H1 (cell line): ENCODE measurements at regions not wholly inside any gene's neighbourhood (a gene's known extent, or its start where the extent isn't known, plus 50 kb on each side); places are given as distances from the start of the nearest gene placed in this dataset.

Source experiments
- CTCF ChIA-PET: fragments of 300-600 bp; sonication (Branson Sonifier 250); formaldehyde crosslinking; loops from one replicate; lab custom pipeline; 2021; ENCODE audit not compliant: partially characterized antibody; lab: Charles Lee
- POLR2A ChIA-PET: fragments of 300-600 bp; sonication (Branson Sonifier 250); formaldehyde crosslinking; loops from one replicate; lab custom pipeline; 2021; ENCODE audit warnings: inconsistent platforms; ENCODE audit not compliant: partially characterized antibody; lab: Charles Lee
- DNase-seq, 2 experiments: peaks; one replicate each; pipeline versions ENCODE4 v3.0.0 to v3.0.0-alpha.2; 2010 to 2022; ENCODE audit warnings: low spot score in 2 of 2, low read depth in 1 of 2, mixed read lengths in 1 of 2
- FAIRE-seq: peaks from 2 replicates; lab custom pipeline; 2011; peaks lifted over from hg19 to GRCh38; lab: Jason Lieb, UNC
- H2AFZ ChIP-seq: 2 replicates; pipeline ENCODE4 v1.8.1; 2012; ENCODE audit warnings: low read length, inconsistent platforms
- H2AK5ac ChIP-seq: 2 replicates; pipeline ENCODE4 v1.6.1; 2013; ENCODE audit warnings: low read depth, low read length
- H2BK120ac ChIP-seq: replicated peaks from 2 replicates; pipeline ENCODE3; 2013; ENCODE audit warnings: low read depth, low read length, inconsistent platforms
- H2BK12ac ChIP-seq: 2 replicates; pipeline ENCODE4 v1.6.1; 2013; ENCODE audit warnings: low read depth, low read length
- H2BK15ac ChIP-seq: 2 replicates; pipeline ENCODE4 v1.6.1; 2013; ENCODE audit warnings: low read length
- H2BK20ac ChIP-seq: 2 replicates; pipeline ENCODE4 v1.6.1; 2013; ENCODE audit warnings: low read length
- H2BK5ac ChIP-seq: 2 replicates; pipeline ENCODE4 v1.6.1; 2013; ENCODE audit warnings: low read depth, low read length
- H3K14ac ChIP-seq: 2 replicates; pipeline ENCODE4 v1.6.1; 2013; ENCODE audit warnings: inconsistent platforms; ENCODE audit not compliant: insufficient read length
- H3K18ac ChIP-seq: 2 replicates; pipeline ENCODE4 v1.6.1; 2013; ENCODE audit warnings: low read length; ENCODE audit errors: extremely low read depth
- H3K23ac ChIP-seq: 2 replicates; pipeline ENCODE4 v1.6.1; 2013; ENCODE audit warnings: inconsistent platforms; ENCODE audit not compliant: insufficient read length
- H3K23me2 ChIP-seq: 2 replicates; pipeline ENCODE4 v1.6.1; 2013; ENCODE audit warnings: low read depth, low read length
- H3K27ac ChIP-seq: 2 replicates; pipeline ENCODE4 v1.6.1; 2011; ENCODE audit warnings: low read depth, low read length, inconsistent platforms
- H3K27me3 ChIP-seq, 4 experiments: replicated peaks in 1 of 4; 1 replicate in 1 of 4; 2 replicates in 3 of 4; pipeline versions ENCODE4 v1.6.1 to v1.8.1; 2011 to 2013; ENCODE audit warnings: low read length in 3 of 4, mild to moderate bottlenecking in 3 of 4, inconsistent platforms in 2 of 4, mixed read lengths in 2 of 4, moderate library complexity in 1 of 4; ENCODE audit not compliant: control insufficient read depth in 3 of 4, insufficient read depth in 3 of 4; ENCODE audit errors: extremely low read depth in 1 of 4
- H3K36me3 ChIP-seq, 4 experiments: 2 replicates each; pipeline versions ENCODE4 v1.6.1 to v1.8.1; 2011 to 2013; ENCODE audit warnings: mild to moderate bottlenecking in 4 of 4, low read length in 3 of 4, moderate library complexity in 2 of 4, control low read depth in 1 of 4, inconsistent platforms in 1 of 4; ENCODE audit not compliant: insufficient read depth in 4 of 4, control insufficient read depth in 2 of 4
- H3K4ac ChIP-seq: replicated peaks from 2 replicates; pipeline ENCODE3; 2013; ENCODE audit warnings: low read length, low read depth, mixed read lengths, inconsistent platforms; ENCODE audit not compliant: insufficient read length
- H3K4me1 ChIP-seq, 4 experiments: replicated peaks in 1 of 4; 1 replicate in 1 of 4; 2 replicates in 3 of 4; pipeline versions ENCODE4 v1.6.1 to v1.8.1; 2011 to 2013; ENCODE audit warnings: low read length in 3 of 4, inconsistent platforms in 2 of 4, mixed read lengths in 1 of 4; ENCODE audit not compliant: insufficient read depth in 4 of 4, control insufficient read depth in 3 of 4
- H3K4me2 ChIP-seq, 2 experiments: 2 replicates each; pipeline versions ENCODE4 v1.6.1 to v1.8.1; 2011 to 2013; ENCODE audit warnings: low read depth in 2 of 2, low read length in 2 of 2, control low read depth in 1 of 2, inconsistent platforms in 1 of 2, mild to moderate bottlenecking in 1 of 2; ENCODE audit not compliant: insufficient read depth in 1 of 2
- H3K4me3 ChIP-seq, 4 experiments: fragments of 200-600, 300-600 bp in 1 of 4; sonication (generic), shearing (Covaris generic), sonication (Bioruptor Twin) in 1 of 4; 2 replicates each; pipeline versions ENCODE4 v1.5.1 to v1.8.1; 2011 to 2016; ENCODE audit warnings: low read length in 4 of 4, low read depth in 3 of 4, control low read depth in 2 of 4, inconsistent platforms in 2 of 4, mild to moderate bottlenecking in 2 of 4, mixed read lengths in 1 of 4, moderate library complexity in 1 of 4; ENCODE audit not compliant: insufficient read depth in 2 of 4; ENCODE audit errors: extremely low read depth in 1 of 4
- H3K56ac ChIP-seq: replicated peaks from 2 replicates; pipeline ENCODE3; 2013; ENCODE audit warnings: low read depth, mild to moderate bottlenecking, mixed read lengths, low read length, inconsistent platforms; ENCODE audit not compliant: insufficient read length
- H3K79me1 ChIP-seq: 2 replicates; pipeline ENCODE4 v1.6.1; 2013; ENCODE audit warnings: low read depth, low read length, control low read depth
- H3K79me2 ChIP-seq, 2 experiments: 2 replicates each; pipeline versions ENCODE4 v1.6.1 to v1.8.1; 2012 to 2013; ENCODE audit warnings: low read length in 2 of 2, mild to moderate bottlenecking in 2 of 2, inconsistent platforms in 1 of 2; ENCODE audit not compliant: insufficient read depth in 2 of 2, control insufficient read depth in 1 of 2
- H3K9ac ChIP-seq, 4 experiments: replicated peaks in 1 of 4; 1 replicate in 1 of 4; 2 replicates in 3 of 4; pipeline versions ENCODE4 v1.6.1 to v1.8.1; 2011 to 2013; ENCODE audit warnings: low read depth in 3 of 4, low read length in 3 of 4, control low read depth in 2 of 4, mild to moderate bottlenecking in 2 of 4, moderate library complexity in 2 of 4, inconsistent platforms in 1 of 4; ENCODE audit errors: extremely low read depth in 1 of 4
- H3K9me3 ChIP-seq, 2 experiments: 2 replicates each; pipeline versions ENCODE4 v1.6.1 to v1.8.1; 2012 to 2013; ENCODE audit warnings: mild to moderate bottlenecking in 2 of 2, moderate library complexity in 2 of 2, control low read depth in 1 of 2, inconsistent platforms in 1 of 2, low read depth in 1 of 2, low read length in 1 of 2, mixed read lengths in 1 of 2; ENCODE audit not compliant: insufficient read depth in 2 of 2
- H4K20me1 ChIP-seq, 2 experiments: replicated peaks in 1 of 2; 2 replicates each; pipeline versions ENCODE3 to v1.8.1; 2011 to 2013; ENCODE audit warnings: inconsistent platforms in 2 of 2, low read length in 2 of 2, mild to moderate bottlenecking in 1 of 2; ENCODE audit not compliant: insufficient read depth in 2 of 2, control insufficient read depth in 1 of 2
- H4K5ac ChIP-seq: 2 replicates; pipeline ENCODE4 v1.6.1; 2013; ENCODE audit warnings: low read length, low read depth, mixed read lengths, inconsistent platforms; ENCODE audit not compliant: insufficient read length
- H4K8ac ChIP-seq: 2 replicates; pipeline ENCODE4 v1.8.0; 2013; ENCODE audit warnings: mild to moderate bottlenecking, moderate library complexity, low read length, inconsistent platforms; ENCODE audit not compliant: insufficient read depth; ENCODE audit errors: extremely low read depth
- H4K91ac ChIP-seq: replicated peaks from 2 replicates; pipeline ENCODE3; 2013; ENCODE audit warnings: low read length, mixed read lengths, inconsistent platforms; ENCODE audit not compliant: insufficient read length
- BACH1 ChIP-seq: IDR thresholded peaks from 2 replicates; pipeline ENCODE4 v1.6.1; 2012; ENCODE audit warnings: low read length, improper control_type of control experiment
- BCL11A ChIP-seq, 2 experiments: IDR thresholded peaks; one replicate each; pipeline ENCODE4 v1.6.1; 2011; ENCODE audit warnings: low read depth in 2 of 2, low read length in 2 of 2, mild to moderate bottlenecking in 2 of 2
- CBX8 ChIP-seq: fragments of 300-800, 300-1000 bp; sonication (generic); IDR thresholded peaks from 2 replicates; pipeline ENCODE4 v1.7.1; 2016; ENCODE audit warnings: low read depth, low read length, borderline replicate concordance
- CTBP2 ChIP-seq: IDR thresholded peaks from 2 replicates; pipeline ENCODE4 v1.7.0; 2011; ENCODE audit warnings: borderline replicate concordance, mild to moderate bottlenecking, moderate library complexity, mixed read lengths, low read length; ENCODE audit not compliant: insufficient read depth, insufficient read length
- E2F6 ChIP-seq: IDR thresholded peaks from 2 replicates; pipeline ENCODE4 v1.6.1; 2012; ENCODE audit warnings: inconsistent platforms
- EP300 ChIP-seq, 2 experiments: IDR thresholded peaks; 1 replicate in 1 of 2; 2 replicates in 1 of 2; pipeline ENCODE4 v1.6.1; 2011 to 2012; ENCODE audit warnings: low read depth in 2 of 2, low read length in 2 of 2, mild to moderate bottlenecking in 2 of 2, borderline replicate concordance in 1 of 2, inconsistent platforms in 1 of 2, moderate library complexity in 1 of 2
- KDM1A ChIP-seq: fragments of 200-600, 300-600 bp; sonication (generic); IDR thresholded peaks from 2 replicates; pipeline ENCODE4 v1.7.1; 2016; ENCODE audit warnings: mild to moderate bottlenecking, low read length, borderline replicate concordance
- KDM4A ChIP-seq: IDR thresholded peaks from one replicate; pipeline ENCODE4 v1.7.1; 2012; ENCODE audit warnings: low read depth, mild to moderate bottlenecking, moderate library complexity, low read length, inconsistent platforms; ENCODE audit not compliant: severe bottlenecking
- MAX ChIP-seq: IDR thresholded peaks from 2 replicates; pipeline ENCODE4 v1.6.1; 2012; ENCODE audit warnings: inconsistent platforms
- RFX5 ChIP-seq: IDR thresholded peaks from 2 replicates; pipeline ENCODE4 v1.6.1; 2011; ENCODE audit warnings: low read depth, low read length, improper control_type of control experiment, borderline replicate concordance
- SP2 ChIP-seq: IDR thresholded peaks from 2 replicates; pipeline ENCODE4 v1.6.1; 2012; ENCODE audit warnings: mild to moderate bottlenecking, low read length, inconsistent platforms
- TBP ChIP-seq: IDR thresholded peaks from 2 replicates; pipeline ENCODE4 v1.6.1; 2011; ENCODE audit warnings: low read depth, low read length, improper control_type of control experiment
- YY1 ChIP-seq: IDR thresholded peaks from 2 replicates; pipeline ENCODE4 v1.6.1; 2011; ENCODE audit warnings: low read depth, mild to moderate bottlenecking, low read length
- WGBS, 2 experiments: shearing (Covaris generic) in 1 of 2; methylation state at CpG; one replicate each; pipeline versions ENCODE4 v1.1.6 to v1.1.7; 2013 to 2015; ENCODE audit warnings: low lambda C conversion rate in 2 of 2, mixed read lengths in 2 of 2, inconsistent platforms in 1 of 2, low coverage in 1 of 2, missing lambda C conversion rate in 1 of 2; ENCODE audit not compliant: insufficient replicate concordance in 2 of 2, insufficient coverage in 1 of 2, insufficient read length in 1 of 2; ENCODE audit errors: extremely low coverage in 1 of 2, missing lambda C conversion rate in 1 of 2; 5-methylcytosine and 5-hydroxymethylcytosine counted together

GRCh38 chr4:45423896-45424295 lies 697.5 kb upstream of the GNPDA2 start:
- Histone ChIP-seq H2BK12ac (no peak overlapping the region), H3K23me2 (no peaks in the 10 kb centered on the region), H3K4ac (no peak overlapping the region), H3K27me3 (no peaks in the 10 kb centered on the region), H3K79me2 (no peaks in the 10 kb centered on the region), H2BK20ac (no peak overlapping the region), H3K4me3 (no peak overlapping the region), H3K27ac (no peak overlapping the region), H3K9ac (no peak overlapping the region), H2BK15ac (no peak overlapping the region), H4K20me1 (no peaks in the 10 kb centered on the region), H3K36me3 (no peaks in the 10 kb centered on the region; a peak in 1 of 8 replicates), H3K4me1 (no peaks in the 10 kb centered on the region), H4K5ac (no peak overlapping the region), H2BK120ac (no peak overlapping the region), H2AFZ (no peak overlapping the region), H3K14ac (no peak overlapping the region), H3K56ac (no peak overlapping the region), H3K23ac (no peak overlapping the region), H3K79me1 (no peaks in the 10 kb centered on the region), H3K9me3 (peaks cover 2 to 8% of the 10 kb centered on the region in 2 experiments; a peak in 2 of 4 replicates), H4K8ac (no peak overlapping the region), H3K18ac (no peak overlapping the region), H2BK5ac (no peak overlapping the region), H3K4me2 (no peak overlapping the region), H2AK5ac (no peak overlapping the region), H4K91ac (no peak overlapping the region)
- ChIA-PET POLR2A (no interaction called here), CTCF (no interaction called here)
- WGBS, 2 experiments: 92% methylated on average over 3 of the region's 3 CpGs; no CpG with 5 or more reads in 1 of the 2 experiments
- no peak for FAIRE-seq
- no peak for DNase-seq
- TF ChIP-seq CBX8 (no peak), SP2 (no peak), BCL11A (IDR thresholded peaks at IDR 0.05; ENCODE audit: low read depth in 2 of 2, low read length in 2 of 2) (no peak), KDM4A (no peak), KDM1A (no peak), E2F6 (no peak), BACH1 (no peak), MAX (no peak), EP300 (IDR thresholded peaks at IDR 0.05; ENCODE audit: borderline replicate concordance in 1 of 2, low read depth in 2 of 2, low read length in 2 of 2) (no peak), CTBP2 (no peak), TBP (no peak), RFX5 (no peak), YY1 (no peak)
